ENCODE measurements at regions not wholly inside any gene's neighbourhood (a gene's known extent, or its start where the extent isn't known, plus 50 kb on each side); places are given as distances from the start of the nearest gene placed in this dataset.

DNA sequence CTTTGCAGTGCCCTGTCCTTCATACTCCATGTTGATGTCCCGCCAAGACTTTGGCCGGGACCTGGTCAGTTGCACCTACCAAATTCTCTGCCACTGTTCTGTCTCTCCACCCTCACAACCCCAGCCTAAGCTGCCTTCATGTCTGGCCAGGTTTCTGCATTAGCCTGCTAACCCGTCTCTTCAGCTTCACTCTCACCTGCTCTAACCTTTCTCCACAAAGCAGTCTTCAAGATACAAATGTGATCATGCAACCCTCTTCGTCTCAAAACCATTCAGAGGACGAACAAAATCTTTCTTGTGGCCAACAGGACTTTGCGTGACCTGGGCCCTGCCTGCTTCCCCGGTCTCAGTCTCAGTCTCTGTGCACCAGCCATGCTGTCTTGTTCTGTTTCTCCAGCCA, 148.2 kb downstream of the WSCD1 start:
- in situ Hi-C loops (cut with HindIII; ENCODE audit: low sequenced_read_pairs) = no loop called here

DNA sequence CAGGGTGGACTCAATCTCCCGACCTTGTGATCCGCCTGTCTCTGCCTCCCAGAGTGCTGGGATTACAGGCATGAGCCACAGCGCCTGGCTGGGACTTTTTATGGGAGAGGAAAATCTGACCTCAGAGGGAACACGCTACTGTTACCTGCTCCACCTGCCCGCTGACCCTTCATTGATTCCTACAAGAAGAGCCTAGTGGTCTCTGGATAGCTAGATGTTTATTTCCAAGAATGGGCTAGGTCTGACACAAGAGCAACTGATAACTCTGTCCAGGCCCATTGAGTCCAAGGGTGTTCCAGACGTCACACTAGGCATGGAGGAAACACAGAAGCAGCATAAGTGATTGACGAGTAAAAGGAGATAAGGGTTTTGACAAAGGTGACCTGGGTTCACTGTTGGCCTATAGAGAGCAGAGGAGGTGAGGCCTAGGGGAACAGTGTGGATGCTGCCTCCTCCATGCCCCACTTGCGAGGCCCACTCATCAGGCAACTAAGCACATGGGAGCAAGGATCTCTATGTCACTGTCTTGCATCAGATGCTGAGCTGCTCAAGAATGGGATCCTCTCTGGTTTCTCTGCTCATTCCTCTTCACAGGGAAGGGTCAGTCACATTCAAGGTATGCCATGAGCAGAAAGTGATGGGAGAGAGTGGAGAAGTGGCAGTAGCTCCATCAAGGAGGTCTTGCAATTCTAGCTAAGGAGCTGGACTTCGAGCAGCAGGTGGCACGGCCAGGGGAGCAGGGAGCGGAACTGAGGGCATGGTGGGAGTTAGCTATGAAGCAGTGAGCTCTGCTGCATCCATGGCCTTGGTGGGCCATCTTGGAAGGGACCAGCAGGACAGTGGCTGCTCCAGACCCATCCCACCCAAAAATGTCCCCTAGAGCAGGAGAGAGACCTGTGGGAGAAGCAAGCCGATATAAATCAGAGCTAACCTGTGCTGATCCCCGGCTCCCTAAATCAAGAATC, 145.2 kb downstream of the WSCD1 start:
- in situ Hi-C loops (cut with HindIII; ENCODE audit: low sequenced_read_pairs) = no loop called here

DNA sequence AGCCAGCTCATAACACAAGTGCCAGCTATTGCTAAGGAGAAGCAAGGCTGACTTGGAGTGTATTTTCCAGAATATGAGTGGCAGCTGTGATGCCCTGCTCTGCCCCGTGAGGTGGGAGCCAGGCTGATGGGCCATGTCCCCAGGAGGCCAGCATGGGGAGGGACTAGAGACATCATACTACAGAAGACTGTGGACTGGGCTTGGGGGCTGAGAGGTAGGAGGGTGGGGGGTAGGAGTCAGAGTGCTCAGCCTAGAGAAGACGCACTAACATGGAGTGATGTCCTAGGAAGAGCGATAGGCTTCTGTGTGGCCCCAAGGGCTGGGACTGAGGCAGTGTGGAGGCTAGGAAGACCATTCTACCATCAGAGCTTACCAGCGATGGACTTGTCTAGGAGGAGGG, 143.7 kb downstream of the WSCD1 start:
- in situ Hi-C loops (cut with HindIII; ENCODE audit: low sequenced_read_pairs) = loop anchor here (5.0 kb wide), 1 partner anchor 83 kb away; no protein-coding TSS in a partner anchor

DNA sequence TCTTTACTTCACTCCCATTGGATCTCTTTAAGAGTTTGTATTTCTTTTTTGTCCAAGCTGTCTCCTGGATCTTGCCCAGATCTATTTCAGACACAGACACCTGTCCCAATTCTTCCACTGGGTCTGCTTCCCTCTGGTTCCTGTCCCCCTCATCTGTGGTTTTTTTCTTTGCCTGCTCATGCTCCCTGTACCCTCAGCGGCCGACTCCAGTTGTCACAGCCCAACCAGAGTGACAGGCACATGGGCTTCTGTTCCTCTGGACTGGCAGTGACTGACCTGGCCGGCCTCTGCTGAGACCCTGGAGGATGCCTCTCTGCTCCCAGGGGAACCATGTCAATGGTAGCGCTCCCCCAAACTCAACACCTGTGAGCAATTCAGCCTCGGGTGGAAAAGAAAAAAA, 142.6 kb downstream of the WSCD1 start:
- in situ Hi-C loops (cut with HindIII; ENCODE audit: low sequenced_read_pairs) = loop anchor here (5.0 kb wide), 1 partner anchor 85 kb away; no protein-coding TSS in a partner anchor

DNA sequence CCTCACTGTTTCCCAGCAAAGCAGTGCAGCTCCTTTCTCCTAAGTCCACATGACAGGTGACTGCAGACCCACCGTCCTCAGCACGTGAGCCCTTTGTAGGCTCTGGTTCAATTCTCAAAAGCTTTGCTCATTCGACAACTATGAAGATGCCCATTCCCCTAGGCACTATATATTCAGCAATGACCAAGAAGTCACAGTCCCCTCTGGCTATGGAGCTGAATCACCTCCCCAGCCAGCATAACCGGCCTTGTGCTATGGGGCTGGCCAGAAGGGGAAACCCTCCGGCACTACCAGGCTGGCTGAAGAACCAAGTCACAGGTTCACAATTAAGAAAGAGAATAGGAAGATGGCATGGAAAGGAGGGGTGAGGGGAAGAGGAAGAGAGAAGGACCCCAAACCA, 139.7 kb downstream of the WSCD1 start:
- in situ Hi-C loops (cut with HindIII; ENCODE audit: low sequenced_read_pairs) = loop anchor here (5.0 kb wide), 1 partner anchor 87 kb away; no protein-coding TSS in a partner anchor

DNA sequence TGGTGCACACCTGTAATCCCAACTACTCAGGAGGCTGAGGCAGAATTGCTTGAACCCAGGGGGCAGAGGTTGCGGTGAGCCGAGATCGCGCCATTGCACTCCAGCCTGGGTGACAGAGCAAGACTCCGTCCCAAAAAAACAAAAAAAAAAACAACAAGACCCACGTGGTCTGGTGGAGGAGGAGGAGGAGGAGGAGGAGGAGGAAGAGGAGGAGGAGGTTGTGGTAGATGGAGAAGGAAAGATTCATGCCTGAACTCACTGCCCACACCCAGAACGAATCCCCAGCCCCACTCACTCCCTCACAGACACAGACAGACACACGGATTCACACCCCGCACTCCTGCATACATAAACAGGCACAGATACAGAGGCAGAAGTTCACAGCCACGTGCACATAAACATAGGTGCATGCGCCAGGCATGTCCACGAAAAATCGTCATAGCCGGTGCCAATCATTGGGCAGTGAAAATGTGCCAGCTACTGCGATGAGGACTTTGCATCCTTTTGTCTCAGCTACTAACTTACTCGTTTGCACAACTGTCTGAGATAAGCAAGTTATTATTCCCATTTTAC, 138.5 kb downstream of the WSCD1 start:
- in situ Hi-C loops (cut with HindIII; ENCODE audit: low sequenced_read_pairs) = no loop called here

DNA sequence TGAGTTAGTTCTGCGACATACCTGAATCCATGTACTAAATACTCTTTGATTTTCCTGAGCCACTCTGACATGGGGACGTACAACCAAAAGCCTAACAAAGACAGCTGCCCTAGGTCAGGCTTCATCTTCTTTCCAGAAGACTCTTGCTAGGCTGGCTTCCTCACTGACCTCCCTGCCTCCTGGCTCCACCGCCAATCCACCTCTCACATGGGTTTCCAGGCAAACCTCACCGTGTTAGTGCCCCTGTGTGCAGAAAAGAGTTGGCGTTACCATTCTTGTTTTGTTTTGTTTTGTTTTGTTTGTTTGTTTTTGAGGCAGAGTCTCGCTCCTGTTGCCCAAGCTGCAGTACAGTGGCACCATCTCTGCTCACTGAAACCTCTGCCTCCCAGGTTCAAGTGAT, 135.3 kb downstream of the WSCD1 start:
- in situ Hi-C loops (cut with HindIII; ENCODE audit: low sequenced_read_pairs) = no loop called here

DNA sequence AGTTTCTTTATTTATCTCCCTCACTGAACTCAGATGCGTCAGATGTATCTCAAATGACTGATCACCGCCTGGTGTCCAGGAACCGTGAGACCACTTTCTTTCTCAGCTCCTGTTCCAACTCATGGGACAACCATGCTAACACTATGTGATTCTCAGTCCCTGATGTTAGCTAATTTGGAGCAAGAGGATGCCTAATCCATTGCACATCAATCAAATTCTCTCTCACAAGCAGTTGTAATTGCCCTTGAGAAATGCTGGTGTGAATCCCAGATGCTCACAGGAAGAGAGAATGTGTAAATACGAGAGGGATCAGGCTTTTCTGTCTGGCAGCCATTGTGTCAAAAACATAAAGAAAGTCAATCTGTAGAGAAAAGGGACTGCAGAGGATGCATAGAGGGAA, 134.9 kb downstream of the WSCD1 start:
- in situ Hi-C loops (cut with HindIII; ENCODE audit: low sequenced_read_pairs) = no loop called here

DNA sequence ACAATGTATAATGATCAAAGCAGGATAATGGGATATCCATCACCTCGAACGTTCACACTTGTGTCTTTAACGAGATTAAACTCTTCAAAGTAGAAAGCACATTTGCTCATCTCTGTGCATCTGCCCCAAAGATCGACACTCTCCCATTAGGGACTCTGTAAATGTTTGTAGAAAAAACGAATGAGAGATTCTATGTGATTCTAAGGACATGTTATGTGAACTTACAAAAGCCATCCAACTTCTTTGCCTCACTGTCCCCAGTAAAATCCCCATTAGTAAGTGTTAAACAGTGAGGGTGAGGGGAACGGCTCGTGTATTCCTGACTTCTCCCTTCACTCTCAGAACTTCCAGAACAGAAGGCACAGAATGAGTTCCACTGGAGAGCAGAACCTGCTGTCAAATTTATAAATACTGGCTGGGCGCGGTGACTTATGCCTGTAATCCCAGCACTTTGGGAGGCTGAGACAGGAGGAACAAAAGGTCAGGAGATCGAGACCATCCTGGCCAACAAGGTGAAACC, 134.1 kb downstream of the WSCD1 start:
- in situ Hi-C loops (cut with HindIII; ENCODE audit: low sequenced_read_pairs) = no loop called here

DNA sequence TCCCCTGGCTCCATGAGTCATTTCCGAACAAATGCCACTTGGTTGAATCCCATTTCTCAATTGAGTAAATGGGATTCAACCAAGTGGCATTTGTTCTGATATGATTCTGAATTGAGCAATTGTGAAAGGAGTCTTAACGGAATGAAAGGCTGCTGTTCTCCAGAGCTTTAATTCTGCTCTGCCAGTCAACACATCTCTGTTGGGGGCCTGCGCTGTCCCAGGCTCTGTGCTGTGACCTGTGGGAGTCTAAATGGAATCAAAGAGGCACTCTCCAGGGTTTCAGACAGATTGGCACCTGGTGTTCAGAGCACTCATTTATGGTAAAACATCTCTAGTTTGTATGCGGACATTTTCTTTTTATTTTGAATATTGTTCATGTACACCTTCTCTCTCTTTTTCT, 126.2 kb downstream of the WSCD1 start:
- in situ Hi-C loops (cut with HindIII; ENCODE audit: low sequenced_read_pairs) = no loop called here

DNA sequence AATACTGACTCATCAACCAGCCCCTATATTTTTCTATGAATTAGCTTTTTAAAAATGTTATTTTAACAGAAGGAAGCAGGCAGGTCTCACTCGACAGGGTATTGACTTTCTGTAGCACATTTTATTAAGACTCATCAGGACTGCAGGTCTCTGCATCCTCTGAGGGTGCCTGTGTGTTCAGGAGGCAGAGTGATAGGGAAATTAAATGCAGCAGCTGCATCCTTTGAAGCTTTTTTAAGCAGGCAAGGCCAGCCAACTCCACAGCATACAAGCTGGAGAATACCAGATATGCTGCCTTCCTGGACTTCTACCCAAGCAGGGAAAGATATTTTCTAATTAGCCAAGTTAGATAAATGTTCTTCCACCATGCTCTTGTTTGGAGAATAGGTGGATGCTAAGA, 124.9 kb downstream of the WSCD1 start:
- in situ Hi-C loops (cut with HindIII; ENCODE audit: low sequenced_read_pairs) = no loop called here

DNA sequence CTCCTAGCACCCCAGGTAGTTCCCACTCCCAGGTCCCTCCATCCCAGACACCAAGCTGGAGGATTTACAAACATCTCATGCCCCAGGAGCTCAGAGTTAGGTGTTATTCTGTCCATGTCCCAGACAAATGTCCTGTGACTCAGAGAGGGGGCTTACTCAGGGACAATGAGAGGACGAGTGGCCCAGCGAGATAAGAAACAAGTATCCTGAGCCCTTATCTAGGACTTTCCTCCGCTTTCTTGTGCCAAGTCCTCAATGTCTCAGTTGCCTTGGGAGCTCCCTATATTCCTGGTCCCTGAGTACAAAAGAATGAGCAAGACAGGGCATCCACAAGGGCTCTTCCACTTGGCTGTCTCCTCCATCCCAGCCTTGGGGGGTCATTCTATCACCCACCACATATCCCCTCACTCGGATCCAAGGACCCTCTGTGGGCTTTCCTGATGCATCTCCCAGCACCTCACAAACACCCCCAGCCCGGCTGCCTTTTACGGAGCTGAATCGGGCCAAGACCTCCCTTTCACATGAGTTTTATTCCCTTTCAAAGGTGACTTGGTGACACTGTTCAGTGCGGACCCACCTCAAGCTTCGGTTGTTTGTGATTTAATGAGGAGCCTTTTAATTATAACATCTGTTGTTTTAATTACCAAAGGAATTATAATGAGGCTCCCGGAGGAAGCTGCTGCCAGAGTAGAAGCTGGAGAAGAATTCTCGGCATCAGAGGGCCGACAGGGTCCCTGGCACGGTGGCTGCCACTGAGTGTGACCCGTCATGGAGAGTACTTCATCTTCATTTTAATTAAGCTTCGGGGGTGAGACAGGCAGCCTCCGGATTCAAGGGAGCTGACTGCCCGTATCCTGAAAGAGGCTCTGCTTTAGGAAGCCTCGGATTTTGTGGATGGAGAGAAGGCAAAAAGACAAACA, 121.5 kb downstream of the WSCD1 start:
- in situ Hi-C loops (cut with HindIII; ENCODE audit: low sequenced_read_pairs) = no loop called here

DNA sequence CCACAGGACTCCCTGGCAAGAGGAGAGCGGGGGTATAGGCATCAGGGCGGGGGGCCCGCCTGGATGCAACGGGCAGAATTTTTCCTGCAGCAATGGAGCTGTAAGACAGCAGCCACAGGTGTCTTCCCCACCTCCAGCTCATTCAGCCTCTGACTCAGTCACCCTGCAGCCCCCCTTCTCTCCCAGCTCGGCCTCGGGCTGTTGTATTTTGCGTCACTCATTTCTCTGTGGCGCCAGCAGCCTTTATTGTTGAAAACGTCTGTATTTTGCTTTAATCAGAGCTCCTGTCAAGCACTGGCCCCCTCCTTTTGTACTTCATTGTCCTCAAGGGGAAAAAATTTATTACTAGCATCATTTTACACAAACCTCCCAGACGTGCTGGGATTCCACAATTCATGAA, 117.7 kb downstream of the WSCD1 start:
- in situ Hi-C loops (cut with HindIII; ENCODE audit: low sequenced_read_pairs) = no loop called here

DNA sequence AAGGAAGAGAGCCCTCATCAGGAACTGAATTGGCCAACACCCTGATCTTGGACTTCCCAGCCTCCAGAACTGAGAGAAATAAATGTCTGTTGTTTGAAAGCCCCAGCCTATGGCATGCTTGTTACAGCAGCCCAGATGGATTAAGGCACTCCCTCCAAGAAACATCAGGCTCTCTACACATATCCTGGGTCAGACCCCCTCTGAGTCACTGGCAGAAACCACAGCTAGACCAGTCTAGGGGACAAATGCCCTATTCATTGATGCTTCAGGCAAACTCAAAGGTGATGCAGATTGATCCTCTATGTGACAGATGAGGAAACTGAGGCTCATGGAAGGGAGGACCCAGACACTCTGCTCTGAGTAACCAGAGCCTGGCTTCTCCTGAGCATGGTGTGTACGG, 116.8 kb downstream of the WSCD1 start:
- in situ Hi-C loops (cut with HindIII; ENCODE audit: low sequenced_read_pairs) = no loop called here

DNA sequence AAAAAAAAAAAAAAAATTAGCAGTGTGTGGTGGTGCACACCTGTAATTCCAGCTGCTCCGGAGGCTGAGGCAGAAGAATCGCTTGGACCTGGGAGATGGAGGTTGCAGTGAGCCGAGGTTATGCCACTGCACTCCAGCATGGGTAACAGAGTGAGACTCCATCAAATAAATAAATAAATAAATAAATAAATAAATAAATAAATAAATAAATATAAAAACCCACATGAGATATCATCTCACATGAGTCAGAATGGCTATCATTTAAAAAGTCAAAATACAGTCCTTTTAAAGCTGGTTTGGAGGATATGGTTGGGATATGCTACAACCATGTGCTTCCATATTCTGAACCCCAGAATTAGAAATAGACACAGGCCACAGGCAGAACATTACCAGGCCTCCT, 114.3 kb downstream of the WSCD1 start:
- in situ Hi-C loops (cut with HindIII; ENCODE audit: low sequenced_read_pairs) = no loop called here

DNA sequence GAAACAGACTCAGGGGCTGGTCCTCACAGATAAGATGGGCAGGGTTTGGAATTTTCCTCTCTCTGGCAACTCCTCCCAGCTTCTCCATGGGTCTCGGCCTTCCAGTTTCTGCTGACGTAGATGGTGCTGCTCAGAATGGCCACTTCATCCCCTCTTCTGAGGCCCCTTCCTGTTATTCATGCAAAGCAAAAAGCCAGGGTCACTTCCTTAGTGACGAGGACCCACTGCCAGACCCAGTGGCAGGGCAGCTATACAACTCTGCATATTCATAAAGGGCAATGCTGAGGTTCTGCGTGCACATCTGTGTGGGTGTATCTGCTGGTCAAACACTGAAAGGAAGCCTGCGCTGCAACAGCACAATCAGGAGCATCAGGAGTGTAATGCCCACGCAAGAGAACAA, 108.8 kb downstream of the WSCD1 start:
- in situ Hi-C loops (cut with HindIII; ENCODE audit: low sequenced_read_pairs) = no loop called here

DNA sequence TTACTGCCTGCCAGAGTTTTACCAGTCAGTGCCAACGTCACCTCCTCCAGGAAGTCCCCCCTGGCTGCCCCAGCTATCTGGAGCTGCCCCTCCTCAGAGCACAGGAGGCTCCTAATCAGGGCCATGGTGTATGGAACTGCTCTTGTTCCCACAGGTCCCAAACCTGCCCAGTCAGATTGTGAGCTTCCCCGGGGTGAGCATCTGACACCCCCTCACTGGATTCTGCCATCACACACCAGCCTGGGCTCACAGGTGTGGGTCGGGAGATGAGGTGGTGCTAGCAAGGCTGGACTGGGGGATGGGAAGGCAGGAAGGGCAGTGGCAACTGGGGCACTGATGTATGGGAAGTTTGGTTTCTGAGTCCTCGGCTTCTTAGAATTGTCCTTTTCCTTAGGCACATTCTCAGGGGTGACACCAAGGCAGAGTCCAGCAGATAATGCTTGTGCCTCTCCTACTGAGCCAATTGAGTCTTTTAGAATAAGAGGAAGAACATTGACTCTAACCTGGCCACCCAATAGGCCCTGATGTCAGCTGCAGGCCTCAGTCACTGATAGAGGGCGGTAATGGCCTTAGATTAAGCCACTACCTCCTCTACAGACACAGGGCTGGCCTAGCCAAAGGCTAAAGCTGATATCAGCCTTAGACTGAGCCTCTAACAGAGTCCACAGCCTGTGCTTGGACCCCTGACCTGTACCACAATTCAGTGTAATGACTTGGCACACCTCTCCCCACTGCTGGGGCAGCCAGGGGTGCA, 107.9 kb downstream of the WSCD1 start:
- in situ Hi-C loops (cut with HindIII; ENCODE audit: low sequenced_read_pairs) = no loop called here
